Neural cell (in vitro differentiated cells): ENCODE measurements at regions not wholly inside any gene's neighbourhood (a gene's known extent, or its start where the extent isn't known, plus 50 kb on each side); places are given as distances from the start of the nearest gene placed in this dataset.

Experiments used
- H2AFZ ChIP-seq: fragments of 200-600, 300-800 bp; sonication (generic), shearing (Covaris generic); 2 replicates; pipeline ENCODE4 v1.6.0; 2014; ENCODE audit warnings: low read depth, mild to moderate bottlenecking, antibody characterized with exemption, low read length, moderate library complexity
- H3F3A ChIP-seq: fragments of 200-600 bp; shearing (Covaris generic); 2 replicates; pipeline ENCODE4 v1.6.1; 2016; ENCODE audit warnings: mild to moderate bottlenecking, moderate library complexity, mixed read lengths, antibody characterized with exemption, low read length; ENCODE audit not compliant: insufficient read depth, poor library complexity, severe bottlenecking
- H3K27ac ChIP-seq: fragments of 200-600, 300-800 bp; sonication (generic), shearing (Covaris generic); 2 replicates; pipeline ENCODE4 v1.5.1; 2014; ENCODE audit warnings: mild to moderate bottlenecking, low read length, moderate library complexity
- H3K27me3 ChIP-seq: fragments of 300-800, 200-600 bp; sonication (generic), shearing (Covaris generic); 2 replicates; pipeline ENCODE4 v1.6.0; 2014; ENCODE audit warnings: mild to moderate bottlenecking, low read depth, low read length, moderate library complexity; ENCODE audit not compliant: insufficient read depth
- H3K36me3 ChIP-seq: fragments of 300-800, 200-600 bp; sonication (generic), shearing (Covaris generic); 2 replicates; pipeline ENCODE4 v1.5.1; 2014; ENCODE audit warnings: mild to moderate bottlenecking, antibody characterized with exemption, low read length, moderate library complexity; ENCODE audit not compliant: insufficient read depth
- H3K4me2 ChIP-seq: fragments of 300-800, 200-600 bp; sonication (generic), shearing (Covaris generic); 2 replicates; pipeline ENCODE4 v1.6.0; 2014; ENCODE audit warnings: mild to moderate bottlenecking, low read length
- H3K4me3 ChIP-seq: fragments of 300-800, 200-600 bp; sonication (generic), shearing (Covaris generic); 2 replicates; pipeline ENCODE4 v1.5.1; 2014; ENCODE audit warnings: mild to moderate bottlenecking, low read length, moderate library complexity
- H3K79me2 ChIP-seq: fragments of 200-600 bp; shearing (Covaris generic); replicated peaks from 2 replicates; pipeline ENCODE4 v1.6.0; 2014; ENCODE audit warnings: mild to moderate bottlenecking, low read length, moderate library complexity; ENCODE audit not compliant: insufficient read depth
- H3K9ac ChIP-seq: fragments of 300-800, 200-600 bp; sonication (generic), shearing (Covaris generic); 2 replicates; pipeline ENCODE4 v1.6.1; 2016; ENCODE audit warnings: mild to moderate bottlenecking, low read length, mixed read lengths
- H3K9me2 ChIP-seq: fragments of 200-600 bp; shearing (Covaris generic); 2 replicates; pipeline ENCODE4 v1.6.1; 2016; ENCODE audit warnings: mild to moderate bottlenecking, low read length, mixed read lengths; ENCODE audit not compliant: insufficient read depth
- H3K9me3 ChIP-seq: fragments of 200-600, 300-800 bp; sonication (generic), shearing (Covaris generic); 2 replicates; pipeline ENCODE4 v1.6.1; 2016; ENCODE audit warnings: mild to moderate bottlenecking, mixed run types, low read length, moderate library complexity, mixed read lengths
- H4K20me1 ChIP-seq: fragments of 200-600 bp; shearing (Covaris generic); 2 replicates; pipeline ENCODE4 v1.6.1; 2016; ENCODE audit warnings: mild to moderate bottlenecking, mixed run types; ENCODE audit not compliant: insufficient read depth
- CTCF ChIP-seq: fragments of 450-650 bp; IDR thresholded peaks from 2 replicates; pipeline ENCODE4 v1.5.1; 2014; ENCODE audit warnings: antibody characterized with exemption, mild to moderate bottlenecking, moderate library complexity; ENCODE audit not compliant: poor library complexity, severe bottlenecking
- EP300 ChIP-seq: fragments of 450-650 bp; conservative IDR thresholded peaks from 2 replicates; pipeline ENCODE4 v1.6.1; 2014; ENCODE audit warnings: antibody characterized with exemption, mild to moderate bottlenecking, moderate library complexity; ENCODE audit not compliant: poor library complexity, severe bottlenecking
- EZH2 ChIP-seq: fragments of 200-600, 300-800 bp; shearing (Covaris generic), sonication (generic); IDR thresholded peaks from 2 replicates; pipeline ENCODE4 v1.6.1; 2014; ENCODE audit warnings: antibody characterized with exemption, low read length, borderline replicate concordance, mild to moderate bottlenecking; ENCODE audit not compliant: insufficient read depth, poor library complexity, severe bottlenecking
- MXI1 ChIP-seq: fragments of 450-650 bp; conservative IDR thresholded peaks from 2 replicates; pipeline ENCODE4 v1.6.1; 2014; ENCODE audit warnings: antibody characterized with exemption, mild to moderate bottlenecking; ENCODE audit not compliant: poor library complexity, severe bottlenecking
- POLR2AphosphoS5 ChIP-seq: IDR thresholded peaks from 2 replicates; pipeline ENCODE4 v1.6.1; 2012
- RAD21 ChIP-seq: fragments of 450-650 bp; conservative IDR thresholded peaks from 2 replicates; pipeline ENCODE4 v1.6.1; 2014; ENCODE audit warnings: antibody characterized with exemption, mild to moderate bottlenecking, moderate library complexity
- SMC3 ChIP-seq: fragments of 450-650 bp; conservative IDR thresholded peaks from 2 replicates; pipeline ENCODE4 v1.6.1; 2014; ENCODE audit warnings: antibody characterized with exemption, mild to moderate bottlenecking, moderate library complexity; ENCODE audit not compliant: poor library complexity
- TAF1 ChIP-seq: IDR thresholded peaks from 2 replicates; pipeline ENCODE4 v1.6.1; 2012; ENCODE audit warnings: low read depth
- TF ChIP-seq, protein P1 (sequence below): IDR thresholded peaks from 2 replicates; pipeline ENCODE4 v1.6.1; 2012; ENCODE audit warnings: borderline replicate concordance

- Histone ChIP-seq H3K4me3 (no peak overlapping the region), H3K79me2 (no peaks in the 10 kb centered on the region), H3K9ac (no peak overlapping the region), H4K20me1 (no peaks in the 10 kb centered on the region), H3K27ac (no peak overlapping the region), H3K27me3 (no peaks in the 10 kb centered on the region), H3K36me3 (no peaks in the 10 kb centered on the region), H2AFZ (no peak overlapping the region), H3K4me2 (no peak overlapping the region), H3K9me2 (no peaks in the 10 kb centered on the region), H3F3A (no peaks in the 10 kb centered on the region), H3K9me3 (peaks cover 4% of the 10 kb centered on the region)
- TF ChIP-seq RAD21 (no peak), EZH2 (no peak)
Measured at GRCh38 chr6:148658681-148659430, 88.0 kb upstream of the UST start.

- H3K36me3 ChIP-seq: no peaks in the 10 kb centered on the region
- H3K9ac ChIP-seq: no peak overlapping the region
- H3K9me3 ChIP-seq: no peaks in the 10 kb centered on the region
- H3K27me3 ChIP-seq: no peaks in the 10 kb centered on the region
- no peak overlapping the region for H3K4me3 ChIP-seq
- TF ChIP-seq EP300 (no peak), CTCF (no peak), RAD21 (no peak), SMC3 (no peak), TAF1 (no peak), MXI1 (no peak), POLR2AphosphoS5 (no peak), EZH2 (no peak)
- TF ChIP-seq, protein P1, sequence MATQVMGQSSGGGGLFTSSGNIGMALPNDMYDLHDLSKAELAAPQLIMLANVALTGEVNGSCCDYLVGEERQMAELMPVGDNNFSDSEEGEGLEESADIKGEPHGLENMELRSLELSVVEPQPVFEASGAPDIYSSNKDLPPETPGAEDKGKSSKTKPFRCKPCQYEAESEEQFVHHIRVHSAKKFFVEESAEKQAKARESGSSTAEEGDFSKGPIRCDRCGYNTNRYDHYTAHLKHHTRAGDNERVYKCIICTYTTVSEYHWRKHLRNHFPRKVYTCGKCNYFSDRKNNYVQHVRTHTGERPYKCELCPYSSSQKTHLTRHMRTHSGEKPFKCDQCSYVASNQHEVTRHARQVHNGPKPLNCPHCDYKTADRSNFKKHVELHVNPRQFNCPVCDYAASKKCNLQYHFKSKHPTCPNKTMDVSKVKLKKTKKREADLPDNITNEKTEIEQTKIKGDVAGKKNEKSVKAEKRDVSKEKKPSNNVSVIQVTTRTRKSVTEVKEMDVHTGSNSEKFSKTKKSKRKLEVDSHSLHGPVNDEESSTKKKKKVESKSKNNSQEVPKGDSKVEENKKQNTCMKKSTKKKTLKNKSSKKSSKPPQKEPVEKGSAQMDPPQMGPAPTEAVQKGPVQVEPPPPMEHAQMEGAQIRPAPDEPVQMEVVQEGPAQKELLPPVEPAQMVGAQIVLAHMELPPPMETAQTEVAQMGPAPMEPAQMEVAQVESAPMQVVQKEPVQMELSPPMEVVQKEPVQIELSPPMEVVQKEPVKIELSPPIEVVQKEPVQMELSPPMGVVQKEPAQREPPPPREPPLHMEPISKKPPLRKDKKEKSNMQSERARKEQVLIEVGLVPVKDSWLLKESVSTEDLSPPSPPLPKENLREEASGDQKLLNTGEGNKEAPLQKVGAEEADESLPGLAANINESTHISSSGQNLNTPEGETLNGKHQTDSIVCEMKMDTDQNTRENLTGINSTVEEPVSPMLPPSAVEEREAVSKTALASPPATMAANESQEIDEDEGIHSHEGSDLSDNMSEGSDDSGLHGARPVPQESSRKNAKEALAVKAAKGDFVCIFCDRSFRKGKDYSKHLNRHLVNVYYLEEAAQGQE: no peak
- H2AFZ ChIP-seq: no peak overlapping the region
- H3F3A ChIP-seq: no peaks in the 10 kb centered on the region
- no peaks in the 10 kb centered on the region for H3K79me2 ChIP-seq
- H4K20me1 ChIP-seq: no peaks in the 10 kb centered on the region
- H3K27ac ChIP-seq: no peak overlapping the region
- no peak overlapping the region for H3K4me2 ChIP-seq
- H3K9me2 ChIP-seq: no peaks in the 10 kb centered on the region
Measured at GRCh38 chr6:148667395-148667794, 79.4 kb upstream of the UST start.
